Activated CD8-positive, alpha-beta memory T cell treated with anti-CD3 and anti-CD28 coated beads for 4 hours (primary cell): ENCODE measurements at regions not wholly inside any gene's neighbourhood (a gene's known extent, or its start where the extent isn't known, plus 50 kb on each side); places are given as distances from the start of the nearest gene placed in this dataset.
A peak's percentile ranks its signal among the peaks of the same experiment; 100 is the strongest.

Experiments used
- DNase-seq, 2 donors: peaks; one replicate each; pipeline ENCODE4 v3.0.0-alpha.2; 2020; ENCODE audit warnings: low read depth in 2 of 2

DNA sequence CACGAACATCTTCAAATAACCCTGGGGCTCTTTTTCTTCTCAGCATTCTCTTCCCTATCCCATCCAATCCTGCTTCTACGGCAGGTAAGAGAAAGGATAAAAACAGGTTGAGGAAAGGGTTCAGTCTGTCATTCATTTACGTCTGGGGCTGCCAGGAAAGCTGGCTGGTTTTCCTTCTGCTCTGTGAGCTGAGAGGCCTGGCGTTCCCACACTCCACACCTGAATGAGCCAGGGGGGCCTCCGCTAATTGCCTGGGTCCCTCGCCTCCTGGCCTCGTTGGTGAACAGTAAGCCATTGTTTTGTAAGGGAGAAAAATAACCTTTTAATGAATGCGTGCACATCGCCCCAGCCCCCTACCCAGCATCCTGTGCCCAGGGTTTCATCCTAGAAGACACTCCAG lies 70.8 kb upstream of the SIM2 start:
- no peak for DNase-seq

DNA sequence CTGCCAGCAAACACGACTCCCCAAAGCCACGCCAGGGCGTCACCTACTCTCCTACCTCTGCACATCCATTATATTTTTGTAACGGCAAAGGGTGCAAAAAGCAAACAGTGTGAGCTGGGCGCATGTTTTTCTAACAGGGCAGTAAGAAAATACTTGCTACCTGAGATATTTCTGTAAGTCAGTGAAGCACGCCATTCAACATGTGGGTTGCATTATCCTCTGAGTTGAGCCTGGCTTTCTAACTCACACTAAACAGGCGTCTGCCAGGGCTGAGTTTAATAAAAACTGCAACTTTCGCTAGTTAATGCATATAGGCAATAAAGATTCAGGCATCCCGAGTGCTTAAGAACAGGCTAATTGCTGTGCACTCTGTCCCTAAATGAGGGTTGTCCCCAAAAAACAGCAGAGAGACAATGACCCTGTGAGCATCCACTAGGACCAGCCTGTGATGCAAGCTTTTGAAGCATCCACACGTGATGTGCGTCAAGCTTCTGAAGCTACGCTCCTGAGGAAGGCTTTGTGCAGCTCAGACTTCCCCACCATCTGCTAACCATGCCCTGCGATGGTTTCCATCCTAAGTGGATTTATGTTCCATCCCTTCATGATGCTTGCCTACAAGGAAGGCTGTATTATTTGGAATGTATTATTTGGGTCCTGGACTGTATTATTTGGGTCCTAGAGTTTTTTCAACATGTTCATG lies 70.0 kb upstream of the SIM2 start:
- no peak for DNase-seq

DNA sequence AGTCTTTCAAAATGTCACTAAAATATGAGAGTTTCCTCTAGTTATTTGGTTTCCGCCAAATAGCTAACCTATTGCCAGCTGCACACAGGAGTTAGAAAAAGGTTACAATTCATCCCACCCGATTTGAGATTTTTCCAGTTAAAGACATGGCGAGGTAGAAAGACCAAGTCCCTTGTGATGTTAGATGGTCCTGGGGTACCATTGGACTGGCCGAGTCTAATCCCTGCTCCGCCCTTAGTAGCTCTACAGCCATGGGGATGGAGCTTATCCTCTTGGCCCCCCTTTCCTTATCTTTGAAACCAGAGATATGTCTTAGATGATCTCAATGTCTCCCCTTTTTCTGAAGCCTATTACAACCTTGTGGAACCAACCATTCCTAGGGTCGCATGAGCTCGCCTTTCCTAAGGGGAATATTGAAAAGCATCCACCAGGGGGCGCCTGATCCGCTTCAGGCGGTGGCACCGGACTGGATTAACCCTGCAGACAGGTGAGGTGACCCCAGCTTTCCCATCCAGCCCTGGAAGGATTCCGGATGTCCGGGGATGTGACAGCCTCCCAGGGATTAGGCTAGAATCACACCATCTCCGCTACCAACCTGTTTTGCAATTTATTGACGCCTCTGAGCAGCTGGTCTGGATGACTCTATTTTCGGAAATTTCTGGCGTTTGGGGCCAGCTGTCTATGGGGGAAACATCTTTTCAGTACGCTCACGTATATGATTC lies 68.3 kb upstream of the SIM2 start:
- peak; percentile 17 to 29 for DNase-seq

DNA sequence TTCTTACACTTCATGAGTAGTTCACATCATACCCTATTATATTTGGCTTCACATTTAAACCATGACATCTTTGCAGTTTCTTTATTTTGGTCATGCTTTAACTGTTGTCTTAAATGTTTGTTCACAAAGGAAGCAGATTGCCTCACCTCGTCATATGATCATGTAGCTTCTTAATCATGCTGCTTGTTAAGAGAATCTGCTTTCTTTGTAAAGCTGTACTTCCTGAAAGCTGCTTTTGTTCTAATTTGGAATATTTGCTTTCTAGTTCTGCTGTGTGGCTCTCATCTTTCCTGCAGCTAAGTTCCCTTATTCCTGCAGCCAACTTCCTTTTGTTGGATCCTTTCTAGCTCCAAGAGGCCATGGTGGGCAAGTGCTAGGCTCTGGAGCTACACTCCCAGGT lies 62.9 kb upstream of the SIM2 start:
- no peak for DNase-seq

DNA sequence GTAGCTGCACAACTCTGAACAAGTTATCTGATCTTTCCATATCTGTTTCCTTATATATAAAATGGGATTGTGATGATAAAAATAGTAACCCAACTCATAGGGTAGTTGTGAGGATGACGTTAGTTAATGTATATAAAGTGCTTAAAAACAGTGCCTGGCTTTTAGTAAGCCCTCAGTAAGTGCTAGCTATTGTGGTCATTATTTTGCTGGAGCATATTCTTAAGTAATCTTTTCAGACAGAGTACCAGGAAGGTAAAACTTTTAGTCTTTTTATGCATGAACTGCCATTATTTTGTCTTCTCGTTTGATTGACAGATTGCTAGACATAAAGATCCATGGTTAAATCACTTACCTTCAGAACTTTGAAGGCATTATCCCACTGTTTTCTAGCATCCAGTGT lies 62.5 kb upstream of the SIM2 start:
- DNase-seq, result no peak

DNA sequence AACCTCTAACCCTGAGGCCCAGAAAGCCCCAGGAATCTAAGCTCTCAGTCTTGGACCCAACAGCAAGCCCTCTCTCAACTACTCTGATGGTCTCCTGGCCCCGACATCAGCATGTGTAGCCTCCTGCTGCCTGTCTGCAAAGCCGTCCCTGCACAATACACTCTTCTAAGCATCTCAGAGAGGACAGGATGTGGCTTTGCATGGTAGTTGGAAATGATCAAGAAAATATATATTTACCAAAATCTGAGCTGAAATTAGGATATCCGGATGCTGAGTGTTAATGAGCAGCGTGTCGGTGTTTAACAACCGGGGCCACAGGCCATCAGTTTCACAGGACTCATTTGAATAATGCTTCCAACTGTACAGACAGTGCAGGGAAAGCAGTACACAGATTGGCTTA lies 59.1 kb upstream of the SIM2 start:
- no peak for DNase-seq

DNA sequence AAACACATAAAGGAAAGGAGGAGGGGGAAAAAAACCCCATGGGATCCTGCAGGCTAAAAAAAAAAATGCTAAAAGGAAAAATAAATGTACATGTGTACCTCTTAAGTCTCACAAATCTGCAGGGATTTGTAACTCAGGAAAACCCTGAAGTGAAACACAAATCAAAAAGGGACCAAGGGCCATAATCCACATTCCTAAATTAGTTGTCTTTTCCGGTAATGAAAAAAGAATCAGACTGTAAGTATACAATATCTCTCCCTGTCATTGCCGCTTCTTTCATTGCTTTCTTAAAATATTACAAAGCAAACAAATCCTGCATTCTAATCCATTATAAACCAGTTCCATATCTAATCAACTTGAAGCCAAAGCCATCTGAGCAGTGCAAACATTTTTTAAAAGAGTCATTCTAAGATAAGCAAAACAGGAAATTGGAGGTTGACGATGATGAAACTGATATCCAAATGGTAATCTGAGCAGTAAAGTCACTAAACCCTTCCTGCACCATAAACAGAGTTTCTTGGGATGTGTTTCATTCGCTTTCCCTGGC lies 58.7 kb upstream of the SIM2 start:
- DNase-seq, result no peak

DNA sequence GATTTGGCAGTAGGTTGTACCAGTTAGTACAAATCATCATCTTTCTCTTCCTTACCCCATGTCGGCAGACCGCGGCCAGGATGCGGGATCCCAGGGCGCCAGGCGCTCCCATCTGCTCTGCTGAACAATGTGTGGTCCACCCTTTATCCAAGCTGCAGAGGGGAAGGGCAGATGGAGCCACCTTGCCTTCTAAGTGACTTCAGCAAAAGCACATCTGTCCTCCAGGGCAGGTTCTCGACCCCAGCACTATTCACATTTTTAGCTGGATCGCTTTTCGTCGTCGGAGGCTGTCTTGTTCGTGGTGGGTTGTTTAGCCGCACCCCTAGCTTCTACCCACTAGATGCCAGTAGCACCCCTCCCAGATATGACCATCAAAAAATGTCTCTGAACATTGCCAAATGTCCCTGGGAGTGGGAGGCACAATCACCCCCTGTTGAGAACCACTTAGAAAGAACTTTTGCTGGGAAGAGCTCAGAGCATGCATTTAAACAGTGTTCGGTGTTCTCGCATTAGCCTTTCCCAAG lies 58.1 kb upstream of the SIM2 start:
- no peak for DNase-seq

DNA sequence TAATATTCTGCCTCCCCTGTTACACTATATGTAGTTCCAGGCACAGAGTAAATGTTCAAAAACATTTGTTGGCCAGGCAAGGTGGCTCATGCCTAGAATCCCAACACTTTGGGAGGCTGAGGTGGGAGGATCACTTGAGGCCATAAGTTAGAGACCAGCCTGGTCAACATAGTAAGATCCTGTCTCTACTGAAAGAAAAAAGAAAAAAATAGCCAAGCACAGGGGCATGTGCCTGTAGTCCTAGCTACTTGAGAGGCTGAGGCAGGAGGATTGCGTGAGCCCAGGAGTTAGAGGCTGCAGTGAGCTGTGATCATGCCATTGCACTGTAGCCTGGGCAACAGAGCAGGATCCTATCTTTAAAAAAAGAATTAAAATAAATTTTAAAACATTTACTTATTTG lies 57.6 kb upstream of the SIM2 start:
- DNase-seq, result no peak

DNA sequence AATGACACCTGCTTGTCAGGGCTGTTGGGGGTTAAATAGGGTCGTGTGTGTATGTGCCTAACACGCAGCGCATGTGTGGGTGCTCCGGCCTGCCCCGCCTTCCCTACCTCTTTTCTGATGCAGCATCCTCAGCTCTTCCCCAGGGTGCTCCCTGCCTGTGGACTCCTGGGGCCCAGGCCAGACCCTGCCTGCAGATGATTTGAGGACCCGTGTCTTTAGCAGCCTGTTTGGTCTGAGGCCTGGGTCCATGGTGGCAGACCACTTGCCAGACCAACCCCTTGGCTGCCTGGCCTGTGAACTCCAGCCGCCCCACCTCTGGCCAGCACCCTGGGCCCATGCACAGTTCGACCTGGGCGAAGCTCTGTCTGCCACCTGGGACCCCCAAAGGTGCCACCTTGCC lies 57.0 kb upstream of the SIM2 start:
- DNase-seq, result no peak

DNA sequence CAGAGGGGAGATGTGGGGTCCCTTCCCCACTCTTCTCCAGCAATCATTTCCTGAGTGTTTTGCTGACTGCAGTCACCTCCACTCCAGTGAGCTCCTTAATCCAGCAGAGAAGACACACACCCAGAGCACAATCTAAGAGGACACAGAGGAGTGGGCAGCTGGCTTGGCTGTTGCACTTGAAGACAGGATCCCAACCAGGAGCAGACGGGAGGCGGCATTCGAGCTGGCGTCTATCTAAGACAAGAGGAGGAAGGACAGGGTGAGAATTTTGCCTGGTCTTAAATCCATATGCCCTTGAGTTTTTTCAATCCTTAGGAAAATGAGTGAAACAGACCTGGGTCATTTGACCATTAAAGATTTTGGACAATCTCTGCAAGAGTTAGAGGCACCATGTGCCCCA lies 56.1 kb upstream of the SIM2 start:
- DNase-seq, result no peak

DNA sequence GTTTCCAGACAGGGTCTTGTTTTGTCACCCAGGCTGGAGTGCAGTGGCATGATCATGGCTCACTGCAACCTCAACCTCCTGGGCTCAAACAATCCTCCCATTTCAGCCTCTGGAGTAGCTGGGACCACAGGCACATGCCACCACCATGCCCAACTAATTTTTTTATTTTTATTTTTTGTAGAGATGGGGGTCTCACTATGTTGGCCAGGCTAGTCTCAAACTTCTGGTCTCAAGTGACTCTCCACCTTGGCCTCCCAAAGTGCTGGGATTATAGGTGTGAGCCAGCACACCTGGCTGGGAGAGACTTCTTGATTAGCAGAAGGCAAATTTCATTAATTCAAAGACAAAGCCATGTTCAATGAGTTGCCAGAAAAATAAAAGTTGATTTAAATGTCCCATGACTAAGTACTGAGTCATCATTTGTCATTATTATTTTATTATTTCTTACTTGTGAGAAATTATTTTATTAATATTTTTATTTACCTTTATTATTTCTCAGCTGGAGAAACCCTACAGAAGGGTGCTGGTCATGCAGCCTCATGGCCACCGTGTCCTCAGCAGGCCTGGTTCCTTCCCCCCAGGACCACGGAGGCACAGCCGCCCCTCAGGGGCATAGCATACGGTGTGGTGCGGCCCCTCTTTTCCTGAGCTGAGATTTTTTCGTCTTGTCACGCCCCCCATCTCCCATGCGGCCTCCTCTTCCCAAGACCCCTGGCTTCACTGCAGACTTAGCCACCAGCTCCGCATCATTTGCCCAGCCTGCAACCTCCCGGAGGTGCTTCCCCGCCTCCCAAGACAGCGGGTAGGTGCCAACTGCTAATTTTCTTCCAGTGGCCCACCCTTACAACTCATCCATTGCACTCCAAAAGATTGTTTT lies 55.3 kb upstream of the SIM2 start:
- DNase-seq, result no peak

DNA sequence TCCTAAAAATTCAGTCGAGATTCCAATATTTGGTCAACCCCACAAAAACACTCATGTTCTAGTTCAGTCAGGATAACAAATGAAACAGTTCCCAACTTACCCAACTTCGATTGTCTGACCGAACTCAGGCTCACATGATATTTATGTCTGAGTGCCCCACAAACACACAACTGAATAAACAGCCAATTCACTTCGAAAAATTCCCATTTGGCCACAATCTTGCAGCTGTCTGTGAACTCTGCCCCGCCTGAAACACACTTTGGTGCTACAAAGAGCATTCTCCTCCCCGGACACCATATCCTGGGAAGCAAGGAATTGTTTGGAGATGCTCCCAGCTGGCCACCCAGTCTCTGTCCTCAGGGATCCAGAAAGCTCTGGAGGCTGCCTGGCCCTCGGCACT lies 52.9 kb upstream of the SIM2 start:
- no peak for DNase-seq

DNA sequence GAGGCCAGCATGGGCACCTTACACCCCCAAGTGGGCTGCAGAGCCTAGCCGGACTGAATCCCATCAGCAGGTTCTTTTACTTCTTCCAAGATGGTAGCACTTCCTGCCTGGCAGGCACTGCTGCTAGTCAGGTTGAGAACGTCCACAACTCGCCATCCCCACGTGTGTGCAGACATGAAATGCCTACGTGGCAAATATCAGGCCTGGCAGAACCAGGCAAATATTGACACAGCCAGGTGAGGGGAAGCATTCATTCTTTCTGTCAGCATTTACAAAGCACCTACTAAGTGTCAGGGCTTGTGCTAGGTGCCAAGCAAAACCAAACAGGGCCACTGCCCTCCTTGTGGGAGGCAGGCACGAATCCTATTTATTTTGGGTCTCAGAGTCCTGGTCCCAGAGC lies 52.3 kb upstream of the SIM2 start:
- DNase-seq, result no peak

DNA sequence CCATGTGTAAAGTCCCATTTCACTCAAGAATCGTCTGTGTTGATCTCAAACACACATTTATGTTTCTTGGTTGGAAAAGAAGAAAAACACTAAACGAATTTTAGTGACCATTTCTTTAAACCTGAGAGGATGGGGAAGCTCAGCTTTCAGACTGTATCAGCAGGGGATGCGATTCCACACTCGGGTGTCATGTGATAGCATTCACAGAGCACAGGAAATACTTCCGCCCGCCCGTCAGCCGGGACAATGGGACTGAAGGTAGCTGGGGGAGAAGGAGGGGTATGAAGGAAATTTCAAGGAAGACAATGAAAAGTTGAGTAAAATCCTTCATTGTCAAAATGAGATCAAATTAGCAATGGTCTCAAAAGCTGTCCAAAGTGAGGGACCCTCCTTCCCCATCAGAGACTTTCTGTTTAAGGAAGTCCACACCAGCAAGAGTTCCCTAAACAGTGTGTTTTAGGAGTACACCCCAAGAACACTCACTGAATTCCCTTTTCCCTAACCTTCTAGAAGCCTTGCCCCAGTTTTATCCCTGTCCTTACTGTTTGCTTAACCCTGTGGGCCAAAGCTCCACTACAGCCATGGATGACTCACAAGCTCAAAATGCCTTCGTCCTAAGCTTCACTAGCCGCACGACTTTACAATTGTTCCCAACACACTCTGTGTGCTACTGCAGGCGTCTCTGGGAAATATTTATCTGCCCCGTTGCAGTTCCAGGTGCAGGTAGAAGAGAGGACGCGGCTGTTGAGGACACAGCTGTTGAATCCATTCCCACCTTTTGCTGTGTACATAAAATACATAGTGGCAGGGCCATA lies 51.4 kb upstream of the SIM2 start:
- no peak for DNase-seq
